Panc1 (cell line): ENCODE measurements at regions not wholly inside any gene's neighbourhood (a gene's known extent, or its start where the extent isn't known, plus 50 kb on each side); places are given as distances from the start of the nearest gene placed in this dataset.

Source experiments
- ATAC-seq: fragments of 200-7000 bp; cut with Tn5 transposase; 2 replicates; pipeline ENCODE4 v1.9.1; 2020; ENCODE audit warnings: mild to moderate bottlenecking, moderate library complexity
- BruUV-seq: library from RNA; stranded (reverse); fragments of 400-500 nt; replicated peaks from 2 replicates; lab custom pipeline; 2021; lab: Mats Ljungman, UMichigan
- CTCF ChIA-PET: fragments of 300-600 bp; sonication (Branson Sonifier 250); formaldehyde crosslinking; loops from one replicate; lab custom pipeline; 2022; ENCODE audit warnings: antibody characterized with exemption; lab: Charles Lee
- POLR2A ChIA-PET: fragments of 300-600 bp; sonication (Branson Sonifier 250); formaldehyde crosslinking; loops from one replicate; lab custom pipeline; 2022; ENCODE audit warnings: antibody characterized with exemption; lab: Charles Lee
- DNase-seq: peaks from one replicate; pipeline ENCODE4 v3.0.0-alpha.2; 2010; ENCODE audit warnings: low read depth, low spot score
- H3K27ac ChIP-seq: 2 replicates; pipeline ENCODE4 v1.5.1; 2011; ENCODE audit warnings: mild to moderate bottlenecking, low read length, inconsistent platforms
- H3K27me3 ChIP-seq: fragments of 200-500 bp; sonication (Bioruptor generic); 2 replicates; pipeline ENCODE4 v1.6.0; 2014; ENCODE audit warnings: low read length, inconsistent platforms; ENCODE audit not compliant: control insufficient read depth, insufficient read depth
- H3K36me3 ChIP-seq: fragments of 200-500 bp; sonication (Bioruptor generic); 2 replicates; pipeline ENCODE4 v1.5.1; 2014; ENCODE audit warnings: inconsistent platforms, mild to moderate bottlenecking, low read length, moderate library complexity; ENCODE audit not compliant: control insufficient read depth, insufficient read depth
- H3K4me1 ChIP-seq: 2 replicates; pipeline ENCODE4 v1.5.1; 2011; ENCODE audit warnings: inconsistent platforms, mild to moderate bottlenecking, low read length, moderate library complexity; ENCODE audit not compliant: control insufficient read depth, insufficient read depth
- H3K4me3 ChIP-seq, 2 experiments: 2 replicates each; pipeline ENCODE4 v1.5.1; 2011 to 2012; ENCODE audit warnings: low read depth in 2 of 2, low read length in 2 of 2, mild to moderate bottlenecking in 2 of 2, inconsistent platforms in 1 of 2, moderate library complexity in 1 of 2
- H3K9me3 ChIP-seq: fragments of 200-500 bp; sonication (Bioruptor generic); 2 replicates; pipeline ENCODE4 v1.5.1; 2014; ENCODE audit warnings: low read depth, mild to moderate bottlenecking, inconsistent platforms, low read length, moderate library complexity; ENCODE audit not compliant: control insufficient read depth, insufficient read depth
- CTCF ChIP-seq: fragments of 450-650 bp; IDR thresholded peaks from 2 replicates; pipeline ENCODE4 v1.5.1; 2017; ENCODE audit warnings: mild to moderate bottlenecking
- POLR2AphosphoS5 ChIP-seq: IDR thresholded peaks from 2 replicates; pipeline ENCODE4 v1.6.1; 2012; ENCODE audit warnings: mild to moderate bottlenecking, low read depth, low read length, moderate library complexity
- REST ChIP-seq, 2 experiments: IDR thresholded peaks; 2 replicates each; pipeline ENCODE4 v1.6.1; 2011 to 2012; ENCODE audit warnings: low read depth in 2 of 2, control low read depth in 1 of 2, low read length in 1 of 2, mild to moderate bottlenecking in 1 of 2, moderate library complexity in 1 of 2; ENCODE audit not compliant: insufficient read depth in 1 of 2
- SIN3A ChIP-seq: IDR thresholded peaks from 2 replicates; pipeline ENCODE4 v1.6.1; 2012; ENCODE audit warnings: low read depth, mild to moderate bottlenecking, low read length, moderate library complexity, borderline replicate concordance; ENCODE audit not compliant: insufficient read depth
- TCF7L2 ChIP-seq: IDR thresholded peaks from 2 replicates; pipeline ENCODE4 v1.6.1; 2011; ENCODE audit warnings: mild to moderate bottlenecking, low read depth, low read length, inconsistent platforms
- in situ Hi-C: cut with HindIII; loops from 2 replicates; pipeline ENCODE4 v1.10.0; 2016; ENCODE audit warnings: low sequenced_read_pairs, low pct_unique_long_range_greater_than_20kb
- intact Hi-C: fragments of 100-400 bp; cut with micrococcal nuclease; formaldehyde crosslinking; loops from one replicate; pipeline ENCODE4 v1.10.0; 2022; ENCODE audit not compliant: unreplicated experiment

GRCh38 chr17:34153991-34154390, 101.1 kb upstream of the CCL2 start:
- in situ Hi-C loops: no loop called here
- TF ChIP-seq POLR2AphosphoS5: no peak
- no peak for TF ChIP-seq TCF7L2
- no peak for TF ChIP-seq SIN3A
- no peak for TF ChIP-seq REST (IDR thresholded peaks at IDR 0.05; ENCODE audit: insufficient read depth in 1 of 2, low read depth in 2 of 2, low read length in 1 of 2)
- no peak for TF ChIP-seq CTCF

GRCh38 chr17:34154961-34155730, 99.9 kb upstream of the CCL2 start:
- Histone ChIP-seq H3K9me3 (no peaks in the 10 kb centered on the region), H3K4me3 (no peak overlapping the region), H3K27me3 (peaks cover 2% of the 10 kb centered on the region; the same call in 1 of the 2 replicates), H3K27ac (no peak overlapping the region), H3K4me1 (no peaks in the 10 kb centered on the region), H3K36me3 (no peaks in the 10 kb centered on the region)
- ATAC-seq: no peak
- BruUV-seq: no TSS peak
- intact Hi-C loops: no loop called here
- TF ChIP-seq REST (IDR thresholded peaks at IDR 0.05; ENCODE audit: insufficient read depth in 1 of 2, low read depth in 2 of 2, low read length in 1 of 2) (no peak), SIN3A (no peak), POLR2AphosphoS5 (no peak), CTCF (no peak), TCF7L2 (no peak)
- in situ Hi-C loops: no loop called here
- ChIA-PET POLR2A (no interaction called here), CTCF (interaction anchor here (0.6 to 1.6 kb wide), 2 partner anchors 16 to 190 kb away, joined by 4 to 5 read pairs; no protein-coding TSS in a partner anchor)
- no peak for DNase-seq

More at GRCh38 chr17:34153991-34154390, 101.1 kb upstream of the CCL2 start:
- no peak for DNase-seq
- ChIA-PET POLR2A (no interaction called here), CTCF (no interaction called here)
- no peaks in the 10 kb centered on the region for H3K36me3 ChIP-seq
- no peak for ATAC-seq
- intact Hi-C loops: no loop called here
- peaks cover 2% of the 10 kb centered on the region; the same call in 1 of the 2 replicates for H3K27me3 ChIP-seq
- H3K4me1 ChIP-seq: no peaks in the 10 kb centered on the region
- no peak overlapping the region for H3K27ac ChIP-seq
- no peak overlapping the region for H3K4me3 ChIP-seq
- BruUV-seq: no TSS peak
- H3K9me3 ChIP-seq: no peaks in the 10 kb centered on the region
